GM12875 (cell line): ENCODE measurements at regions not wholly inside any gene's neighbourhood (a gene's known extent, or its start where the extent isn't known, plus 50 kb on each side); places are given as distances from the start of the nearest gene placed in this dataset.

ENCODE experiments used
- H3K4me3 ChIP-seq: one replicate; pipeline ENCODE4 v1.5.1; 2011; ENCODE audit warnings: low read depth, low read length, control low read depth
- CTCF ChIP-seq: IDR thresholded peaks from 2 replicates; pipeline ENCODE4 v1.5.1; 2011; ENCODE audit warnings: low read depth, mild to moderate bottlenecking, control low read depth, inconsistent platforms, low read length, moderate library complexity, borderline replicate concordance; ENCODE audit not compliant: insufficient read depth

GRCh38 chr5:62030326-62030725 is 275.7 kb upstream of the KIF2A start:
- no peak for TF ChIP-seq CTCF
- H3K4me3 ChIP-seq: no peak overlapping the region

GRCh38 chr5:62038024-62038423 is 268.0 kb upstream of the KIF2A start:
- TF ChIP-seq CTCF: no peak
- H3K4me3 ChIP-seq: no peak overlapping the region

- H3K4me3 ChIP-seq: no peak overlapping the region
- no peak for TF ChIP-seq CTCF
Measured at GRCh38 chr5:62041156-62041756, 264.8 kb upstream of the KIF2A start.

GRCh38 chr5:62042007-62042406 is 264.0 kb upstream of the KIF2A start:
- TF ChIP-seq CTCF: no peak
- no peak overlapping the region for H3K4me3 ChIP-seq

- TF ChIP-seq CTCF: no peak
- no peak overlapping the region for H3K4me3 ChIP-seq
Measured at GRCh38 chr5:62043289-62044280, 262.4 kb upstream of the KIF2A start.

- TF ChIP-seq CTCF: no peak
- no peak overlapping the region for H3K4me3 ChIP-seq
Measured at GRCh38 chr5:62044989-62045388, 261.0 kb upstream of the KIF2A start.
